HG03103 (cell line): ENCODE measurements at regions not wholly inside any gene's neighbourhood (a gene's known extent, or its start where the extent isn't known, plus 50 kb on each side); places are given as distances from the start of the nearest gene placed in this dataset.

Experiments used
- ATAC-seq: cut with Tn5 transposase; IDR thresholded peaks from one replicate; pipeline ENCODE4 v1.9.1; 2021; ENCODE audit warnings: low read depth; ENCODE audit not compliant: unreplicated experiment

DNA sequence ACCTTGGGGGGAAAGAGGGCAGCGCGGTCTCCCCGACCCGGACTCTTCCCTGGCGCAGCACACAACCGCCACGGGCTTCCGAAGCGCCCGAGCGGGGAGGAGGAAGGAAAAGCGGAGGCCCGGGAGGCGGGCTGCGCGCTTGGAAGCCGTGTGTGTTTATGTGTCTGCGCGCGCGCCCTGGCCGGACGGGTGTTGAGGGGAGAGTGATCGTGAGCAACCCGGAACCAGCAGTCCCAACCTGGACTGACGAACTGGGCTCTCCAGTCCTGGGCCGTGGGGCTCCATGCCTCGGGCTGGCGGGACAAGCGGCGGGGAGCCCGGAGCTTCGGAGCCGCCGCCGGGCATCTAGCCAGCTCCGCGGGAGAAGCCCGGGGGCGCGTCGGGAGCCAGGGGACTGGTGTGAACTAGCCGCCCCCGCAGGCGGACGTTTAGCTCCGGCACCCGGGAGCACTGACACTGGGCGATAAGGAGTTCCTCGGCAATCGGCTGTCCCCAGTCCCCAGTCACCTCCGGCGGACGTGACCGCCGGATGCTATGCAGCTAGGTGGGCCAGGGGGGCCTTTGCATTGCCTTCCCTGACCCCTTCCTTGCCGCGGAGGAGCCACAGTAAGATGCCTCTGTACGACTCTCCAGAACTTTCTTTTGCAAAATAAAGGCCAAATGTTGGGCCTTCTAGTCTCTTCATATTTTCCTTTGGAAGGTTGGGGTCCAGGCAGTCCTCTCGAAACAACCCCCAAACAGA, 74.8 kb upstream of the BCOR start:
- ATAC-seq = no peak

DNA sequence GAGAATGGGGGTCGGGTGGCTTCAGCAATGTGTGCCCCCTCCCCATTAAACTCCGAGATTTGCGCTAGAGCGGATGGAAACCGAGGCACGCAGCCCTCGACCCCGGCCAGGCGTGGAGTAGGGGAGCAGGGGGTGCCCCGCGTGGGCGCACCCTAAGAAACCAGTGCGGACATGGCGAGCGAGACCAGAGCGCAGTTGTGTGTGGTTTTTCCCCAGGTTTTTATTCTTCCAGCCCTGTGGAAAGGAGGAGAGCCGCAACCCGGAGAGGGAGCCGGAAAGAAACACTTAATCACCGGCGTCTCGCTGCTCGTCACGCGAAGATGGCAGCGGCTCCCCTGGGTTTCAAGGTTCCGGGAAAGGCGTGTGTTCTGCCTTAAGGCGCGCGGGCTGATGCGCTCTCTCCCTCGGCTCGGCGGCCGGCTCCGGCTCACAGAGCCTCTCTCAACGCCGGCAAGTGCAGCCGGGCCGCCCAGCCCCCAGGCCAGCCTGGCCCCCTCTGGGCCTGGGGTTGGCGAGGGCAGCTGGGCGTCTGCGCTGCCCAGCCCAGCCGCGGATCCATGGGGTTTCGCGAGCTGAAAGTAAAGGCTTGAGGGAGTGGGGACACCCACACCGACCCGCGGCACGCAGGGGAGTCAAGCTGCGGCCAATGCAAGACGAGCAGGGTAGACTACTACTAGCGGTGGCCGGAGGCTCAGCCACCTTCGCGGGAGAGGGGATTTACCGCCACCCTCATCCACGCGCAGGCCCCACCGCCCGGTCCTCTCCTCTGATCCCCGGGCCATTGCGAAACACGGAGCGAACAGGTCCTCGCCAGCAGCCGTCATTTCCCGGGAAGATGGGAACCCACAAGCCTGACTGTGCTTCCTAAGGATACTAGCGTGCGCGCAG, 74.0 kb upstream of the BCOR start:
- no peak for ATAC-seq

DNA sequence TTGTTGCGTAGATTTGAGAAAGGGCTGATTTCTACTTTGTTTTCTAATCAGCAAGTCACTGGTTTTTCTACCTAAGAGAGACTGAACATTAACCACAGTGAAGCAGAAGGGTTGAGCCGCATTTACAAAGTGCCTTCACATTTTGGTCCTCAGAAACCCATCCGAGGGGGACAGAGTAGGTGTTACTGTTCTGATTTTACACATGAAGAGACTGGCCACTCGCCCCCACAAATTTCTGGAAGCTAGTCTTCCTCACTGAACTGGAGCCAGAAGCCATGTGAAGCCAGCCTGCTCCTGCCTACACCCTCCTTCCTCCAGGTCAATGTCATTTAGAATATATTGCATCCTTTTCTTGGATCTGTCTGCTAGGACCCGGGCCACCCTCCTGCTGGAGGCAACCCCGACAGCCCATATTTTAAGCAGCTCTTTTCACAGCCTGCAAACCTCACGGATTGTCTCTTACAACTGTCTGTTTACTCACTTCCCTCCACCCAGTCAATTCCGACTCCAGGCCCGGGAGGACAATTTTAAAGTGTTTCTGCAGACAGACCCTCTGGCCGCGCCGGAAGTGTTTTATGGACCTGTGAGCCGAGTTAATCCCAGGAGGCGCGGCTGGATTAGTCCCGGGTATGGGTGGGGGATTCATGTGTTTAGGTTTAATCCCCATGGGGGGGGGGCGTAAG, 73.2 kb upstream of the BCOR start:
- ATAC-seq = no peak

- peak; percentile 45 for ATAC-seq
These were observed 71.7 kb upstream of the BCOR start for GRCh38 chrX:40169193-40170101.

DNA sequence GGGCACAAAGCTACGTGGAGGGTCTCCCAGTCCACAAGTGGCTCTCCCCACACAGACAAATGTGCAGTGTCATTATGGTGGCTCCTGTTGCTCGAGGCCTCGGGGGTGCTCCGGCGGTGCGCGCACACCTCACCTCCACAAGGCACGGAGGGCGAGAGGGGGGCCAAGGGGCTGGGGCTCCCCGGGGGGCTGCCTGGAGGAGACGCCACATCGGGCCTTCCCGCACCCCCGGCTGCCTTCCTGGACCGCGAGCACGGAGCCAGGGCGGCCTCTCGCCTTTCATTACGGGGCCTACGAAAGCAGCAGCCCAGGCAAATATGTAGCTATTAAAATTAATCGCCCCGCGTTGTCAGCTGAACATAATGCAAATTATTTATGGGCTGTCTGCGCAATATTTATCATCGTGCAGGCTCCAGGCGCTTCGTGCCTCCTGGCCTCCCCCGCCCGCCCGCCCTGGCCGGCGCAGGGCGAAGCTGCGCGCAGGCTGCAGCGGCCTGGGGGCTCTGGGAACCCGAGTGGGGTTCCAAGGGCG, 70.8 kb upstream of the BCOR start:
- no peak for ATAC-seq

DNA sequence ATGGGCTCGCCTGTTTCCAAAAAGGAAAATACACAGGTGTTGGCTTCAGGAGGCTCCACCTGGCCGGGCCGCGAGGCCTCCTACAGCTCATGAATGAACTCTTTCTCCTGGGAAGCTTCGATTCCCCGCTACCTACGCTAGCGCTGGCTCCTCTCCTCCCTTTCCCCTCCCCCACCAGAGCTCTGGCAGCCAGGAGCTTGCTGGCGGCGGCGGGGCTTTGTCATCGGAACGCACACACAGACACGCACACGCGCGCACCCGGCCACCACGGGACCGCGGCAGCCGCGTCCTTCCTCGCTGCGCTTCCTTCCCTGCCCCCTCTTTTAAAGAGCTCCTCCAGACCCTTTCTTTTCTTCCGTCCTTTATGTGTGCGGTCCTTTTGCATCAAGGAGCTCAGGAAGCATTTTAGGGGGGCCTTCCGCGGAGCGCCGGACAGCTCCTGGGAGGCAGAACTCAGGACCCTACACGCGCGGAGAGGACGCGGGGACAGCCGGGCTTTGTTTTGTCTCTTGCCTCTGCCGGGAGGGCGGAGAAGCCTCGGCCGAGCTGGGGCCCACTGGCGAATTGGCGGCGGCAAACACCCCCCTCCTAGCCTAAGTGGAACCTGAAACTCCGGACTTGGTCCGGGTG, 70.2 kb upstream of the BCOR start:
- ATAC-seq = no peak

DNA sequence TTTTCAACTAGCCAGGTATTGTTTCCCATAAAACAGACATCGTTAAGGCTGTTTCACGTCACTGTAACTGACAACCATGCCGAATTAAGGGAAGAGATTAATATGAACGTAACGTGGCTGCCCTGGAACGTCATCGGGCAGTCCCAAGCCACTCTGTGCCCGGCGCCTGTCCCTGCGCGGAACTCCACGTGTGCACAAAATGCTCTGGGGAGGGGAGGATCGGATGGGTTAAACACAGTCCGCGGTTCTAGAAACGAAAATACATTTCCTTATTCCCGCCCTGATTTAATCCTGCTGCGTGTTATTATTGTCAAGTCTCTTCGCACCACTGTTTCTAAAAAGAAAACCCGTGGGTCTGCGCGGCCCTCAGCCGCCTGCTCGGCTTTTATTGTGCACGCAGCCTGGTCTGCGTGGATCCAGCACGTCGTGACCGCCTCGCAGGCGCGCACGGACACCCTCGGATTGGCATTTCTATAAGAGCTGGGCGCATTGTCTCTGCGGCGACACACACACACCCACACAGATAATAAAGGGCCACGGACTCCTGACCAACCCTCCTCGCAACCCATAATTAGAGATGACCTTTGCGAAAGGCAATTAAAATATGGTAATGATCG, 69.6 kb upstream of the BCOR start:
- no peak for ATAC-seq

- ATAC-seq = no peak
These were observed 68.8 kb upstream of the BCOR start for GRCh38 chrX:40166582-40166981.

DNA sequence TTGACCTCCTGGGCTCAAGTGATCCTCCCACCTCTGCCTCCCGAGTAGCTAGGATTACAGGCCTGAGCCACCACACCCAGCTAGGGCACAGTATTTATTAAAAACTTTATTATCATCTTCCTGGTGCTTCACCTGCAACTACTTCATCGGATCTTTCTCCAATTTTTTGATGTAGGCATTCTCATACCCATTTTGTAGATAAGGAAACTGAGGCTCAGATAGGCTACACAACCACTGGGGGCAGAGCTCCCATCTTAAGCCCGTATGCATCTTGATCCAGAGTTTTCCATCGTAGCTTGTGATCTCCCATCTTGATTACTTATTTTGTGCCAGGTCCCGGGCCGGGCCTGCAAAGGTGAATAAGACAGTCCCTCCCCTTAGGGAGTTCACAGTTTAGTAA, 68.1 kb upstream of the BCOR start:
- no peak for ATAC-seq

DNA sequence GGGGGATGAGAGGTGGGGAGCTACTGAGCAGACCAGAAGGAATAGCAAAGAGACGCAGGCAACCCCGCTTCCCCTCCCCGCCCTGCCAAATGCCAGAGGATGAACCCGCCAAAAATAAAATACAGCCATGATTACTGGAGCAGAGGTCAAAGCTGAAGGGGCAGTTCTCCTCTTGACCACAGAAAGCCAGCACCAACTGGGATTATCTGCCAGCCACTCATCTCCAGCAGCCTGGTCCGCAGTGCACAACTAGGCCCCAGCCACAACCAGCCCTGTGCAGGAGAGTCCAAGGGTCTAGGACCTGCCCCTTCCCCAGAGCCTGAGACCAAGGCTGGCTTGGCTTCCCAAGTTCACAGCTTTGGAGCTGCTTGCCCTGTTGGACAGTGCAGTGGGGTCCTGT, 67.4 kb upstream of the BCOR start:
- ATAC-seq = no peak

DNA sequence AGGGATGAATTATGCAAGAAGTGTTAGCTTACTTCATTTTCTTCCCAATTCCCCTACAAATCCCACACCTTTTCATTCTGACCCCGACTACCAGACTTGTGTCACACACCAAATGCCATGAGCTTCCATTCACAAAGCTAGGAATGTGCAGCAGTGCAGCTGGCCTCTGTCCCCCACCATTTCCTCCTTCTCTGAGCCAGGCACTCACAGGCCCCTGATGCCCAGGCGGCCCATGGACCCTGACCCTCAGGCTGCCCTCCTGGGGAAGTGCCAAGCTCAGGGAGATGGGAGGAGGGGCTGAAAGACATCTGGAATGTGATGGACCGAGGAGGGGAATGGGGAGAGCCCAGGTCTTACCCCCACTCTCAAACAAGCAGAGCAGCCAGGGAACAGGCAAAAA, 67.0 kb upstream of the BCOR start:
- ATAC-seq = no peak

DNA sequence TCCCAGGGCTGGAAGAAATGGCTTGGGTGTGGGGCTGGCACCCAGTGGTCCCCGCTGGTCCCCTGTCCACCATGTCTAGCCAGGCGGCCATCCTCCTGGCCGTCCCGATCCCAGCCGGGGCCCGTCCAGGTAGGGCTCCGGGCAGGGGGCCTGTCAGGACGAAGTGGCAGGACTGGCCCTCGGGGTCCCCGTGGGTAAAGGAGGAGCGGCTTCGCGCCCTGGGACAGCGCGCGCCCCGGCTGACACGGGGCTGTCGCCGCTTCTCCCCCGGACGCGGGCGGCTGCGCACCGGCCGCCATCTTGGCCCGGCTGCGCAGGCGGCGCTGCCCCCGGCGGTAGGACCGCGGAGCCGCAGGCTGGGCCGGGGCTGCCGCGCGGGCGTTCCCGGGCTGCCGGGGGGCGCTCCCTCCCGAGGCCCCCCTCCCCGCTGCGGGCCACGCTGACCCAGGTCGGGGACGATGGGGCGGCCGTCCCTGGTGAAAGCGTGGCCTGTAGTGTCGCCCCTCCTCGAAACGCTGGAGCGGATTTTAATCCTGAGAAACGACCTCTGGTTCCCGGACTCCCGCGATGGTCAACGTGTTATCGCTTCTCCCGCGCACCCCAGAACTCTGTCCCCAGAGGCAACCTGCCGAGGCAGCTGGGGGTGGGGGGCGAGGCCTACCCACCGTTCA, 60.4 kb upstream of the BCOR start:
- no peak for ATAC-seq

DNA sequence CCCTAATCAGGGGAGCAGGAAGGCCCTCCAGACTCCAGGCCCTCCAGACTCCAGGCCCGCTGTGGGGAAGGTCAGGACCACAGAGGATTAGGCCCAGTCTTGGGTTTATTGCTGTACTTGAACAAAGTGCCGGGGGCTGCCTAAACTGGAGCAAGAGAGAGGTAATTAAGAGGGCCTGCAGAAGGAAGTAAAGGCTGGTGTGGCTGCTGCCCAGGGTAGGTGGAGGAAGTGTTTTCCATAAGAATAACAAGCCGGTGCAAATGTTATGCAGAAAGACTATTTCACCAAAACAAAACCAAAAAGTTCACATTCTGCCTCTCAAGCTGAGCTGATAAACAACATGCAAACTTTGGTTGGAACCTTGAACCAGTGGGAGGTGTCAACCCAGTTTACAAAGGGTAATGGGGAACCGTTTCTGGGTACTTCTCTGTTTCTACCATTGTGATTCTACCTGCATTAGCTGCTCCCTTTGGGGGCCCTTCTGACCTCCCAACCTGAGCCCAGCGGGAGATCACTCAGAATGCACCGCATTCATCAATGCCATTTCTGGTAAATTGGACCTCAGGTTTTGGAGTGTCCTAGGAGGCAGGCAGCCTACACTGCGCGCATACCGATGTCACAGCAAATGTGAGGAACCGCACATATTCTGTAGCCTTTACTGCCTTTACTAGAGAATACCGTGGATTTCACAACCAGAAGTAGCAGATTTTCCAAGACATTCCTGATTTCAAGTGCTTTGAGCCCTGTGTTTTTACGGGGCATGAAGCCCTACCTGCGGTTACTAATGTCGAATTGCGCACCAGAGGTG, 59.7 kb upstream of the BCOR start:
- no peak for ATAC-seq

- no peak for ATAC-seq
These were observed 58.9 kb upstream of the BCOR start for GRCh38 chrX:40156470-40157227.

DNA sequence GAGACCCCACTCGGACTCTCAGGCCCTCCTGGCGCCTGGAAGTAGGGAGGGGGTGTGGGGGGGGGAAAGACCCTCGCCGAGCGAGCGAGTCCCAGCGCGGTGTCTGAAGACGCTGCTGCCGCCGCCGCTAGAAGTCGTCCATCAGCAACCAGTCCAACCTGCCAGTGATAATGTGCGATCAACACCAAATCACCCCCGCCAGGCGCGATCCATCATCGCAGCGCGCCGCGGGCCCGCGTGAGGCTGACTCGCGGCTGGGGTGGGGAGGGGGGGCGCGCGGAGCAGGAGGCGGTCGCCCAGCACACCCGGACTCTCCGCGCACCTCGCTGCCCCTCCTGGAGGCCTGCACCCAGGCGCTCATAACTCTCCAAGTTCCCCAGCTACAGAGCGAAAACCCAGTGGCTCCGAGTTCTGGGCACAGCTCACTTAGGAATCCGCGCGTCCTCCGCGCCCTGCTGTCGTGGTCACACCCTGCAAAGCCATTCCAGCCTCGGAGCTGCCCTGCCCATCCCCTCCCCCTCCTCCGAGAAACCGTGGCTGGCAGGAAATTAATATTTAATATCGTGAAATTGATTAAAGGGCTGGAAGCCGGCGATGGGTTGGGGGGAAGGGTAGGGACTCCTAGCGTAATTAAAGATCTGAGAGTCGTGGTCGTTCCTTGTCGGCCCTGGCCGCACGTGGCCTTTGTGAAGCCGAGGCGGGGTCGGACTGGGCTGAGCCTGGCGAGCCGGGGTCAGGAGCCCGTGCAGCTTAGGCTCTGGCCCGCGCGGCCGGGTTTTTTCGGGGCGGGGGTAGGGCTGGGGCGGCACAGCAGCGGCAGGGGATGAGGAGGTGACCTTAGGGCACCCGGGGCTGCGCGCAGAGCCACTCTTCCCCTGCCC, 58.1 kb upstream of the BCOR start:
- ATAC-seq = no peak

GRCh38 chrX:40154853-40155588, 57.3 kb upstream of the BCOR start:
- ATAC-seq = no peak
